Body of pancreas (tissue), 4 donors: ENCODE measurements at regions not wholly inside any gene's neighbourhood (a gene's known extent, or its start where the extent isn't known, plus 50 kb on each side); places are given as distances from the start of the nearest gene placed in this dataset.

Experiments
- ATAC-seq: fragments of 150-250 bp; one replicate; pipeline ENCODE4 v1.9.1; 2016
- DNase-seq, 4 donors: peaks; one replicate each; pipeline ENCODE4 v3.0.0-alpha.2; 2019
- H3K27ac ChIP-seq, 4 donors: fragments of 200-600 bp; sonication (generic); 1 replicate in 3 of 4; 2 replicates in 1 of 4; pipeline versions ENCODE4 v1.5.1 to v1.6.1; 2016 to 2019; ENCODE audit warnings: mild to moderate bottlenecking in 1 of 4, mixed read lengths in 1 of 4, moderate library complexity in 1 of 4
- H3K27me3 ChIP-seq, 2 donors: fragments of 200-600 bp; sonication (generic); one replicate each; pipeline ENCODE4 v1.6.0; 2016; ENCODE audit warnings: mild to moderate bottlenecking in 1 of 2
- H3K36me3 ChIP-seq, 2 donors: fragments of 200-600 bp; sonication (generic); replicated peaks in 1 of 2; 2 replicates each; pipeline ENCODE4 v1.5.1; 2016; ENCODE audit warnings: low read depth in 2 of 2; ENCODE audit not compliant: insufficient read depth in 1 of 2
- H3K4me1 ChIP-seq: fragments of 200-600 bp; sonication (generic); one replicate; pipeline ENCODE4 v1.6.0; 2016
- H3K4me3 ChIP-seq, 2 donors: fragments of 200-600 bp; sonication (generic); 1 replicate in 1 of 2; 2 replicates in 1 of 2; pipeline ENCODE4 v1.5.1; 2016 to 2019
- H3K9me3 ChIP-seq, 3 donors: fragments of 200-600 bp; sonication (generic); 1 replicate in 2 of 3; 2 replicates in 1 of 3; pipeline ENCODE4 v1.5.1; 2016
- CTCF ChIP-seq, 7 experiments: fragments of 450-650 bp in 4 of 7; fragments of 200-600 bp in 3 of 7; sonication (generic) in 3 of 7; IDR thresholded peaks; one replicate each; pipeline ENCODE4 v1.5.1; 2016 to 2019; ENCODE audit warnings: antibody characterized with exemption in 7 of 7
- POLR2A ChIP-seq, 3 donors: fragments of 450-650 bp; IDR thresholded peaks; one replicate each; pipeline ENCODE4 v1.6.1; 2016; ENCODE audit warnings: antibody characterized with exemption in 3 of 3, mild to moderate bottlenecking in 2 of 3
- WGBS, 2 donors: methylation state at CpG; one replicate each; pipeline ENCODE4 v1.1.5; 2017; 5-methylcytosine and 5-hydroxymethylcytosine counted together
- intact Hi-C: fragments of 100-400 bp; cut with DNase I; formaldehyde crosslinking; loops from one replicate; pipeline ENCODE4 v1.15.1; 2023

GRCh38 chr11:81072273-81072672 lies 1631.4 kb upstream of the TENM4 start:
- Histone ChIP-seq H3K27ac (no peak overlapping the region), H3K27me3 (no peaks in the 10 kb centered on the region), H3K4me3 (no peak overlapping the region), H3K4me1 (no peaks in the 10 kb centered on the region), H3K9me3 (no peaks in the 10 kb centered on the region), H3K36me3 (no peaks in the 10 kb centered on the region)
- 57 to 68% methylated on average over 4 of the region's 4 CpGs for WGBS, 2 donors
- TF ChIP-seq POLR2A (IDR thresholded peaks at IDR 0.05): no peak
- no peak for TF ChIP-seq CTCF (IDR thresholded peaks at IDR 0.05)
- no peak for DNase-seq
- intact Hi-C loops: no loop called here
- ATAC-seq: no peak

GRCh38 chr11:81071606-81072005 lies 1630.8 kb upstream of the TENM4 start:
- DNase-seq (no peak), ATAC-seq (no peak)
- intact Hi-C loops: no loop called here
- 48 to 62% methylated on average over 5 of the region's 5 CpGs for WGBS, 2 donors
- TF ChIP-seq CTCF (IDR thresholded peaks at IDR 0.05) (no peak), POLR2A (IDR thresholded peaks at IDR 0.05) (no peak)
- Histone ChIP-seq H3K36me3 (no peaks in the 10 kb centered on the region), H3K27me3 (no peaks in the 10 kb centered on the region), H3K4me1 (no peaks in the 10 kb centered on the region), H3K4me3 (no peak overlapping the region), H3K9me3 (no peaks in the 10 kb centered on the region), H3K27ac (no peak overlapping the region)

- TF ChIP-seq CTCF (IDR thresholded peaks at IDR 0.05): no peak
- TF ChIP-seq POLR2A (IDR thresholded peaks at IDR 0.05): no peak
- H3K27ac ChIP-seq: no peak overlapping the region
- no peaks in the 10 kb centered on the region for H3K36me3 ChIP-seq
- DNase-seq: no peak
- H3K27me3 ChIP-seq: no peaks in the 10 kb centered on the region
- no peaks in the 10 kb centered on the region for H3K4me1 ChIP-seq
- intact Hi-C loops: no loop called here
- 28 to 33% methylated on average over 4 of the region's 4 CpGs for WGBS, 2 donors
- no peaks in the 10 kb centered on the region for H3K9me3 ChIP-seq
- no peak for ATAC-seq
- H3K4me3 ChIP-seq: no peak overlapping the region
These were observed 1630.1 kb upstream of the TENM4 start for GRCh38 chr11:81070948-81071347.

GRCh38 chr11:81059356-81059755 lies 1618.5 kb upstream of the TENM4 start:
- H3K4me3 ChIP-seq: no peak overlapping the region
- no peaks in the 10 kb centered on the region for H3K4me1 ChIP-seq
- no peak overlapping the region for H3K27ac ChIP-seq
- H3K27me3 ChIP-seq: no peaks in the 10 kb centered on the region
- 15 to 17% methylated on average over 1 of the region's 1 CpG for WGBS, 2 donors
- ATAC-seq (no peak), DNase-seq (no peak)
- intact Hi-C loops: no loop called here
- no peak for TF ChIP-seq CTCF (IDR thresholded peaks at IDR 0.05)
- no peaks in the 10 kb centered on the region for H3K9me3 ChIP-seq
- no peaks in the 10 kb centered on the region for H3K36me3 ChIP-seq

GRCh38 chr11:81052344-81053158 lies 1611.7 kb upstream of the TENM4 start:
- Histone ChIP-seq H3K36me3 (no peaks in the 10 kb centered on the region), H3K9me3 (no peaks in the 10 kb centered on the region), H3K4me3 (no peak overlapping the region), H3K27ac (no peak overlapping the region), H3K27me3 (no peaks in the 10 kb centered on the region), H3K4me1 (no peaks in the 10 kb centered on the region)
- ATAC-seq (no peak), DNase-seq (no peak)
- intact Hi-C loops: no loop called here
- 68 to 77% methylated on average over 3 of the region's 3 CpGs for WGBS, 2 donors
- TF ChIP-seq POLR2A (IDR thresholded peaks at IDR 0.05): no peak
- TF ChIP-seq CTCF (IDR thresholded peaks at IDR 0.05): no peak
